SK-N-MC (cell line): ENCODE measurements at regions not wholly inside any gene's neighbourhood (a gene's known extent, or its start where the extent isn't known, plus 50 kb on each side); places are given as distances from the start of the nearest gene placed in this dataset.
"Not testable (repeated sequence)": the region's sequence is repeated elsewhere in the genome, so short reads cannot be mapped to it uniquely, and the experiment has no call there.

ENCODE experiments used
- DNase-seq: peaks from one replicate; pipeline ENCODE4 v3.0.0-alpha.2; 2011; ENCODE audit warnings: low read depth, low spot score
- H3K27ac ChIP-seq: fragments of 200-600 bp; sonication (generic); 2 replicates; pipeline ENCODE4 v1.5.1; 2016; ENCODE audit warnings: mixed run types
- H3K36me3 ChIP-seq: fragments of 200-600 bp; sonication (generic); 2 replicates; pipeline ENCODE4 v1.6.1; 2017; ENCODE audit warnings: antibody characterized with exemption, low read length, mixed read lengths; ENCODE audit not compliant: insufficient read depth
- H3K4me3 ChIP-seq: fragments of 200-600 bp; sonication (generic); 2 replicates; pipeline ENCODE4 v1.5.1; 2016
- H3K9ac ChIP-seq: fragments of 200-600 bp; sonication (generic); 2 replicates; pipeline ENCODE4 v1.8.0; 2017; ENCODE audit warnings: mixed run types, mixed read lengths; ENCODE audit not compliant: insufficient read length
- H3K9me3 ChIP-seq: fragments of 200-600 bp; sonication (generic); 2 replicates; pipeline ENCODE4 v1.6.1; 2017; ENCODE audit warnings: low read depth, mild to moderate bottlenecking, antibody characterized with exemption, low read length, moderate library complexity, mixed read lengths
- EZH2 ChIP-seq: fragments of 200-600 bp; sonication (generic); IDR thresholded peaks from one replicate; pipeline ENCODE4 v1.6.1; 2017; ENCODE audit warnings: antibody characterized with exemption
- FOXP2 ChIP-seq: optimal IDR thresholded peaks from 2 replicates; pipeline ENCODE3; 2011; ENCODE audit warnings: mild to moderate bottlenecking, moderate library complexity; ENCODE audit not compliant: insufficient read depth; ENCODE audit errors: extremely low read length, control extremely low read depth
- POLR2AphosphoS5 ChIP-seq: IDR thresholded peaks from 2 replicates; pipeline ENCODE4 v1.6.1; 2012; ENCODE audit warnings: mild to moderate bottlenecking, low read depth, low read length, borderline replicate concordance

GRCh38 chr6:134802426-134803058 lies 147.4 kb downstream of the ALDH8A1 start:
- Histone ChIP-seq H3K36me3 (no peaks in the 10 kb centered on the region), H3K4me3 (no peak overlapping the region), H3K27ac (no peak overlapping the region), H3K9ac (no peak overlapping the region), H3K9me3 (no peaks in the 10 kb centered on the region)
- TF ChIP-seq FOXP2 (no peak), POLR2AphosphoS5 (no peak), EZH2 (no peak)
- DNase-seq, result no peak

DNA sequence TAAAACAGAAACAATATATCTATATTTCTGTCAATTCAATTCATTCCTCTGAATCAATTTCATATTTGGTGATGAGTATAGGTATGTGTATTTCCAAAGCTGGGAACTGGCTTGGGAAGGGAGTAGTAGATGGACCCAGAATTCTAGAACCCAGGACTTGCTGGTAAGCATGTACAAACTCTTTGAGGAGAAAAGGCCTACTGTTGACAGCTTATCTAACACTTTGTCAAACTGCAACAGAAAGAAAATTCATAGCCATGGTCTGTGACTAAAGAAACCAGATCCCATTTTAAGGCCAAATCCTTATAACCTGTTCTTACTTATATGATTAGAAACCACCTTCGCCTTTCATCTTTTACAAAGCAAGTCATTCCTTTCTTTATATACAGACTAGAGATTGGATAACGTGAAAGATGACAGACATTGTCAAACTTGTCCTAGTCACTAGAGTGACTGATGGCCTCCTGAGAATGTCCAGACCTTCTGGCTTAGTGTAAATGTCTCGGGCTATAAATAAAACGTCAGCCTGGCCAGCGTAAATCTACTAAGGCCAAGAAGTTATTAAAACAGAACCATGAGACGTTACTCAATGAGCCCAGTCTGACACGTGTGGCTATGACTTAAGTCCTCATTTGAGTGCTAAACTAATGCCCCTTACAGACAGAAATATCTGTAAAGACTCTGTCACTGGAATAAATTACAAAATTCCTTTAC lies 152.3 kb downstream of the ALDH8A1 start:
- Histone ChIP-seq H3K9me3 (no peaks in the 10 kb centered on the region), H3K4me3 (no peak overlapping the region), H3K27ac (no peak overlapping the region), H3K36me3 (no peaks in the 10 kb centered on the region), H3K9ac (no peak overlapping the region)
- DNase-seq, result no peak
- no peak for TF ChIP-seq POLR2AphosphoS5
- TF ChIP-seq EZH2, result no peak
- TF ChIP-seq FOXP2, result no peak

DNA sequence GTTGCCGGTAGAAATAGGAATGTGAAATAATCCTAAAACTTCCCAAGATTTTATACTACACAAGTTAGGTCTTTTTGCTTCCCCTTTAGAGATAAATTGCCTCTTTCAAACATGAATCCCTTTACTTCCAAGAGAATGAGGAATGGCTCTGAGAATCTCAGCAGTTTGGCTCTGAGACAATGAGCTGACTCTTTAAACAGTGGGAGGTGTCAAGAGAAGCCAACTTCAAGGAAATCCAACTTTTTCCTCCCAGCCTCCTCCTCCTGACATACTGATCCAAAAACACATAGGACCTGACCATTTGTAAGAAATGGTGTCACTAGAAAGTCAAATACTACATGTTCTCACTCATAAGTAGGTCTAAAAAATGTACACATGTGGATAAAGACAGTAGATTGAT lies 154.2 kb downstream of the ALDH8A1 start:
- TF ChIP-seq FOXP2, result no peak
- Histone ChIP-seq H3K4me3 (no peak overlapping the region), H3K9me3 (no peaks in the 10 kb centered on the region), H3K36me3 (no peaks in the 10 kb centered on the region), H3K9ac (no peak overlapping the region), H3K27ac (no peak overlapping the region)
- DNase-seq, result no peak

GRCh38 chr6:134795001-134795400 lies 154.9 kb downstream of the ALDH8A1 start:
- no peak for DNase-seq
- TF ChIP-seq POLR2AphosphoS5, result no peak
- no peak for TF ChIP-seq EZH2
- no peak for TF ChIP-seq FOXP2
- Histone ChIP-seq H3K4me3 (no peak overlapping the region), H3K36me3 (no peaks in the 10 kb centered on the region), H3K27ac (no peak overlapping the region), H3K9ac (no peak overlapping the region), H3K9me3 (no peaks in the 10 kb centered on the region)

GRCh38 chr6:134791243-134791843 lies 158.6 kb downstream of the ALDH8A1 start:
- H3K27ac ChIP-seq, H3K9ac ChIP-seq, DNase-seq, H3K9me3 ChIP-seq, H3K4me3 ChIP-seq, H3K36me3 ChIP-seq: not testable (repeated sequence)

- Histone ChIP-seq H3K9me3 (no peaks in the 10 kb centered on the region), H3K4me3 (no peak overlapping the region), H3K9ac (no peak overlapping the region), H3K27ac (no peak overlapping the region), H3K36me3 (no peaks in the 10 kb centered on the region)
- TF ChIP-seq FOXP2, result no peak
- no peak for TF ChIP-seq EZH2
- TF ChIP-seq POLR2AphosphoS5, result no peak
- no peak for DNase-seq
Measured at GRCh38 chr6:134787261-134787877, 162.5 kb downstream of the ALDH8A1 start.

DNA sequence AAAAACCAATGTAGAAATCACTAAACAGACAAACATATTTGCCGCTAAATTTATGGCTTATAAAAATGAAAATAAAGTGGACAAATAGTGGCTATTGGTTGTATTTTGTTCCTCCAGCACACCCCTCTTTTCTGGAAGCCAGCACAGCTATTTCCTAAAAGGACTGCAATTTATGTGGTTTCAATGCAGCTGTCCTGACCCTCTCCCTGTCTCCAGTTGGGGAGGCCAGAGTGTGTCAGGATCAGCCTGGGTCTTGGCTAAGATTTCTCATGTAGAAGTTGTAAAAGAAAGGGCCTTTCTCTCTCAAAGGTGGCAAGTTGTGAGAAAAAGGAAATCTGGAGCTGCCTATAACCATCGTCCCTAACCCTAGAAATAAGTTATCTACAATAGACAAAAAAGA lies 165.6 kb downstream of the ALDH8A1 start:
- Histone ChIP-seq H3K9ac (no peak overlapping the region), H3K4me3 (no peak overlapping the region), H3K27ac (no peak overlapping the region), H3K9me3 (no peaks in the 10 kb centered on the region), H3K36me3 (no peaks in the 10 kb centered on the region)
- TF ChIP-seq FOXP2 (no peak), EZH2 (no peak), POLR2AphosphoS5 (no peak)
- DNase-seq, result no peak

DNA sequence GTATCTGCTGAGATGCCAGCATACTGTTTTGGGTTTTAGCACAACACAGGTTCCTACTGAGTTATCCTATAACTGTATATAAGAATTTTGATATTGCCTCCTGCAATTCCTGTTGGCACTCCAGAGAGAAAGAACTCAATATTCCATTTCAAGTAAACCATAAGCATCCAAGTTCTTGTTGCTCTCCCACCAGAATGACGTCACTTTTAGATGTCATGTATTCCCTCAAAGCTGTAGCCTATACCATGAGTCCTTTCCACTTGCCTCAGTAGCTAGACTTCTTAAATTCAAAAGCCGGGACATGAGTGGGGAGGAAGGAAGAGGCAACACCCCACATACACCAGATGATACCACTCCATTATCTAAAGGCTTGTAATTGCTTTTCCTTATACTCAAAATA lies 171.5 kb downstream of the ALDH8A1 start:
- H3K36me3 ChIP-seq, result no peaks in the 10 kb centered on the region
- 0 out of 2 replicates have a peak, but pooled peaks cover 2% of the 10 kb centered on the region for H3K9me3 ChIP-seq
- no peak overlapping the region for H3K9ac ChIP-seq
- H3K4me3 ChIP-seq, result no peak overlapping the region
- H3K27ac ChIP-seq, result no peak overlapping the region
- TF ChIP-seq EZH2 (no peak), FOXP2 (no peak), POLR2AphosphoS5 (no peak)
- DNase-seq, result no peak

DNA sequence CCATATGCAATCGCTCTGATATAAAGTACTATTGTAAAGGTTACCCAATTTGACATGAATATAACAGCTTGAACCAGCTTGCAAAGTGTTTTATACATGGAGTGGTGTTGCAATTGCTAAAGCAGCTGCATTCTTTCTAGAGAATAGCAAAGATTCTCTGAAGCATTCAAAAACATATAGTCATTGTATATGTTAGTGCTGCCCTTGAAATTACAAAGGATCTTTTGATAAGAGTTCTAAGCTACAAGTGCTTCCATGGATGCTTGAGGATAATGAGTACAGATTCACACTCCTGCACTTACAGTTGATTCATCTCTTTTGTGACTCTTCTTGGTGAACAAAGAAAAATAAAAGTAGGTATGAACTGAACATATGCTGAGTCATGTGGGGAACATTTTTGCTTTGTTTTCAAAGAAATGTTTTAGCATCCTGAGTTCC lies 175.7 kb downstream of the ALDH8A1 start:
- no peak overlapping the region for H3K4me3 ChIP-seq
- H3K27ac ChIP-seq, result no peak overlapping the region
- TF ChIP-seq POLR2AphosphoS5 (no peak), FOXP2 (no peak), EZH2 (no peak)
- H3K36me3 ChIP-seq, result no peaks in the 10 kb centered on the region
- no peak overlapping the region for H3K9ac ChIP-seq
- H3K9me3 ChIP-seq, result 0 out of 2 replicates have a peak, but pooled peaks cover 2% of the 10 kb centered on the region
- DNase-seq, result no peak
